NT2/D1 (cell line): ENCODE measurements at regions not wholly inside any gene's neighbourhood (a gene's known extent, or its start where the extent isn't known, plus 50 kb on each side); places are given as distances from the start of the nearest gene placed in this dataset.
"Not testable (repeated sequence)": the region's sequence is repeated elsewhere in the genome, so short reads cannot be mapped to it uniquely, and the experiment has no call there.

ENCODE experiments used
- SUZ12 ChIP-seq: IDR thresholded peaks from 2 replicates; pipeline ENCODE4 v1.6.1; 2011; ENCODE audit not compliant: insufficient read length, insufficient read depth; ENCODE audit errors: extremely low read depth
- YY1 ChIP-seq: IDR thresholded peaks from 2 replicates; pipeline ENCODE4 v1.6.1; 2011; ENCODE audit not compliant: insufficient read length, insufficient read depth
- ZNF274 ChIP-seq: IDR thresholded peaks from 2 replicates; pipeline ENCODE4 v1.6.1; 2011; ENCODE audit warnings: mild to moderate bottlenecking, low read depth, low read length

DNA sequence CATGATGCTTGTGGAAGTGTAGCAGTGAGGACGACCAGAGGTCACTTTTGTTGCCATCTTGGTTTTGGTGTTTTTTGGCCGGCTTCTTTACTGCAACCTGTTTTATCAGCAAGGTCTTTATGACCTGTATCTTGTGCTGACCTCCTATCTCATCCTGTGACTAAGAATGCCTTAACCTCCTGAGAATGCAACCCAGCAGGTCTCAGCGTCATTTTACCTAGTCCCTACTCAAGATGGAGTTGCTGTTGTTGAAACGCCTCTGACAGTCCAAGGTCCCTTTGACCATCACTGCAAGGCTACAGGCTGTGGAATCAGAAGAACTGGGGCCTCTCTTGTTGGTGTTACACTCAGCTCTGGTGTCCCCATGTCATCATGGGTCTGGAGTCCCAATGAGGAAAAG is 61.5 kb upstream of the ADRA1D start:
- TF ChIP-seq ZNF274, YY1, SUZ12: not testable (repeated sequence)
